Astrocyte (in vitro differentiated cells and primary cell): ENCODE measurements at regions not wholly inside any gene's neighbourhood (a gene's known extent, or its start where the extent isn't known, plus 50 kb on each side); places are given as distances from the start of the nearest gene placed in this dataset.

Experiments used
- DNase-seq: peaks from one replicate; pipeline ENCODE4 v3.0.0-alpha.2; 2010; ENCODE audit warnings: low read depth
- FAIRE-seq: peaks from 2 replicates; lab custom pipeline; 2011; peaks lifted over from hg19 to GRCh38; lab: Jason Lieb, UNC
- H2AFZ ChIP-seq: 2 replicates; pipeline ENCODE4 v1.6.0; 2012; ENCODE audit warnings: low read depth, low read length, inconsistent platforms
- H3K27ac ChIP-seq: 2 replicates; pipeline ENCODE4 v1.5.1; 2011; ENCODE audit warnings: low read depth, low read length, inconsistent platforms
- H3K27me3 ChIP-seq: 2 replicates; pipeline ENCODE4 v1.6.0; 2011; ENCODE audit warnings: low read length, inconsistent platforms; ENCODE audit not compliant: insufficient read depth
- H3K36me3 ChIP-seq: 2 replicates; pipeline ENCODE4 v1.5.1; 2011; ENCODE audit warnings: low read length, inconsistent platforms; ENCODE audit not compliant: insufficient read depth
- H3K4me1 ChIP-seq: 2 replicates; pipeline ENCODE4 v1.5.1; 2011; ENCODE audit warnings: low read length, inconsistent platforms; ENCODE audit not compliant: insufficient read depth
- H3K4me2 ChIP-seq: 2 replicates; pipeline ENCODE4 v1.6.0; 2012; ENCODE audit warnings: low read length, inconsistent platforms
- H3K4me3 ChIP-seq: 2 replicates; pipeline ENCODE4 v1.5.1; 2011; ENCODE audit warnings: low read depth, mild to moderate bottlenecking, low read length, inconsistent platforms; ENCODE audit not compliant: insufficient read depth
- H3K79me2 ChIP-seq: 2 replicates; pipeline ENCODE4 v1.6.0; 2012; ENCODE audit warnings: mild to moderate bottlenecking, low read length, inconsistent platforms; ENCODE audit not compliant: insufficient read depth
- H3K9ac ChIP-seq: 2 replicates; pipeline ENCODE4 v1.6.0; 2012; ENCODE audit warnings: mild to moderate bottlenecking, low read length, inconsistent platforms
- H3K9me3 ChIP-seq: 2 replicates; pipeline ENCODE4 v1.5.1; 2012; ENCODE audit warnings: low read depth, mild to moderate bottlenecking, low read length, inconsistent platforms; ENCODE audit not compliant: insufficient read depth
- H4K20me1 ChIP-seq: 2 replicates; pipeline ENCODE4 v1.6.0; 2012; ENCODE audit warnings: low read length, inconsistent platforms; ENCODE audit not compliant: insufficient read depth
- H3K27ac Mint-ChIP-seq: one replicate; pipeline ENCODE4 v1.8.0; 2021; ENCODE audit warnings: mild to moderate bottlenecking, mixed read lengths; ENCODE audit not compliant: unreplicated experiment
- H3K27me3 Mint-ChIP-seq: one replicate; pipeline ENCODE4 v1.8.0; 2021; ENCODE audit warnings: low read depth, mixed read lengths; ENCODE audit not compliant: unreplicated experiment
- H3K36me3 Mint-ChIP-seq: one replicate; pipeline ENCODE4 v1.8.0; 2021; ENCODE audit warnings: low read depth, mixed read lengths; ENCODE audit not compliant: unreplicated experiment
- H3K4me1 Mint-ChIP-seq: one replicate; pipeline ENCODE4 v1.8.0; 2021; ENCODE audit warnings: low read depth, mixed read lengths; ENCODE audit not compliant: unreplicated experiment
- H3K4me3 Mint-ChIP-seq: one replicate; pipeline ENCODE4 v1.8.0; 2021; ENCODE audit warnings: mild to moderate bottlenecking, moderate library complexity, mixed read lengths; ENCODE audit not compliant: unreplicated experiment
- H3K9me3 Mint-ChIP-seq: one replicate; pipeline ENCODE4 v1.8.0; 2021; ENCODE audit warnings: mild to moderate bottlenecking, mixed read lengths; ENCODE audit not compliant: unreplicated experiment
- CTCF ChIP-seq: IDR thresholded peaks from 2 replicates; pipeline ENCODE4 v1.5.1; 2011; ENCODE audit warnings: low read depth, mild to moderate bottlenecking, inconsistent platforms, low read length, moderate library complexity; ENCODE audit not compliant: insufficient read depth
- EZH2 ChIP-seq: IDR thresholded peaks from 2 replicates; pipeline ENCODE4 v1.6.1; 2012; ENCODE audit warnings: mild to moderate bottlenecking, low read length, inconsistent platforms; ENCODE audit not compliant: insufficient read depth

GRCh38 chr20:39825950-39826349, 863.1 kb downstream of the MAFB start:
- Mint-ChIP-seq H3K9me3 (no peaks in the 10 kb centered on the region), H3K4me1 (peaks cover 51% of the 10 kb centered on the region), H3K27ac (no peak overlapping the region), H3K27me3 (no peaks in the 10 kb centered on the region), H3K36me3 (no peaks in the 10 kb centered on the region), H3K4me3 (no peak overlapping the region)
- H3K9me3 ChIP-seq, result no peaks in the 10 kb centered on the region
- no peak overlapping the region for H3K27ac ChIP-seq
- no peak overlapping the region for H2AFZ ChIP-seq
- no peak overlapping the region for H3K4me3 ChIP-seq
- H3K4me2 ChIP-seq, result peak overlapping the region; percentile 17
- no peak for TF ChIP-seq EZH2
- TF ChIP-seq CTCF, result no peak
- DNase-seq, result peak; percentile 76
- H3K9ac ChIP-seq, result no peak overlapping the region
- H3K4me1 ChIP-seq, result peaks cover 35% of the 10 kb centered on the region
- H4K20me1 ChIP-seq, result no peaks in the 10 kb centered on the region
- peaks cover 6% of the 10 kb centered on the region for H3K27me3 ChIP-seq
- no peaks in the 10 kb centered on the region for H3K36me3 ChIP-seq
- no peaks in the 10 kb centered on the region for H3K79me2 ChIP-seq
- peak; percentile 50 for FAIRE-seq

GRCh38 chr20:39825524-39825923, 863.4 kb downstream of the DHX35 start:
- H3K36me3 Mint-ChIP-seq, result no peaks in the 10 kb centered on the region
- H3K9me3 Mint-ChIP-seq, result no peaks in the 10 kb centered on the region
- DNase-seq (no peak), FAIRE-seq (no peak)
- H3K36me3 ChIP-seq, result no peaks in the 10 kb centered on the region
- H3K4me3 ChIP-seq, result no peak overlapping the region
- H3K9me3 ChIP-seq, result no peaks in the 10 kb centered on the region
- H3K27me3 ChIP-seq, result peaks cover 4% of the 10 kb centered on the region
- H3K27ac ChIP-seq, result no peak overlapping the region
- no peak overlapping the region for H3K4me3 Mint-ChIP-seq
- peak overlapping the region; percentile 17 for H3K4me2 ChIP-seq
- H4K20me1 ChIP-seq, result no peaks in the 10 kb centered on the region
- no peaks in the 10 kb centered on the region for H3K79me2 ChIP-seq
- H3K27ac Mint-ChIP-seq, result no peak overlapping the region
- TF ChIP-seq EZH2 (no peak), CTCF (no peak)
- H3K4me1 Mint-ChIP-seq, result peaks cover 50% of the 10 kb centered on the region
- H2AFZ ChIP-seq, result no peak overlapping the region
- H3K27me3 Mint-ChIP-seq, result no peaks in the 10 kb centered on the region
- no peak overlapping the region for H3K9ac ChIP-seq
- H3K4me1 ChIP-seq, result peaks cover 35% of the 10 kb centered on the region

- Histone ChIP-seq H3K27ac (peak overlapping the region; percentile 73), H4K20me1 (no peaks in the 10 kb centered on the region), H3K4me2 (peak overlapping the region; percentile 71), H3K79me2 (no peaks in the 10 kb centered on the region), H3K27me3 (no peaks in the 10 kb centered on the region), H3K9me3 (no peaks in the 10 kb centered on the region), H3K4me3 (peak overlapping the region; percentile 17), H3K4me1 (peaks cover 35% of the 10 kb centered on the region), H2AFZ (no peak overlapping the region), H3K36me3 (no peaks in the 10 kb centered on the region), H3K9ac (peak overlapping the region; percentile 46)
- Mint-ChIP-seq H3K4me3 (no peak overlapping the region), H3K27ac (peak overlapping the region; percentile 79), H3K36me3 (no peaks in the 10 kb centered on the region), H3K27me3 (no peaks in the 10 kb centered on the region), H3K9me3 (no peaks in the 10 kb centered on the region), H3K4me1 (peaks cover 41% of the 10 kb centered on the region)
- DNase-seq, result peak; percentile 96
- TF ChIP-seq CTCF (no peak), EZH2 (no peak)
- peak; percentile 83 for FAIRE-seq
Observed at GRCh38 chr20:39823224-39823623, 861.1 kb downstream of the DHX35 start.
